GM23338 (cell line): ENCODE measurements at regions not wholly inside any gene's neighbourhood (a gene's known extent, or its start where the extent isn't known, plus 50 kb on each side); places are given as distances from the start of the nearest gene placed in this dataset.

Experiments used
- ATAC-seq: fragments of 200-7000 bp; cut with Tn5 transposase; 3 replicates; pipeline ENCODE4 v1.9.1; 2020
- DNase-seq: peaks from one replicate; pipeline ENCODE4 v3.0.0-alpha.2; 2015; ENCODE audit warnings: low spot score
- H2AFZ ChIP-seq: fragments of 200-600 bp; sonication (generic); 2 replicates; pipeline ENCODE4 v1.8.0; 2016; ENCODE audit warnings: antibody characterized with exemption, mild to moderate bottlenecking, moderate library complexity
- H3F3A ChIP-seq: fragments of 200-600 bp; sonication (generic); replicated peaks from 2 replicates; pipeline ENCODE4 v1.8.0; 2017; ENCODE audit warnings: antibody characterized with exemption, mixed run types, low read depth
- H3K27ac ChIP-seq: fragments of 200-600 bp; sonication (generic); 2 replicates; pipeline ENCODE4 v1.6.1; 2016; ENCODE audit warnings: low read depth
- H3K27me3 ChIP-seq: fragments of 200-600 bp; sonication (generic); 2 replicates; pipeline ENCODE4 v1.8.0; 2016; ENCODE audit warnings: mild to moderate bottlenecking, mixed run types, moderate library complexity; ENCODE audit not compliant: insufficient read depth
- H3K36me3 ChIP-seq: fragments of 200-600 bp; sonication (generic); 2 replicates; pipeline ENCODE4 v1.8.0; 2016; ENCODE audit warnings: mild to moderate bottlenecking; ENCODE audit not compliant: insufficient read depth
- H3K4me1 ChIP-seq: fragments of 200-600 bp; sonication (generic); 2 replicates; pipeline ENCODE4 v1.8.0; 2016; ENCODE audit warnings: mild to moderate bottlenecking, moderate library complexity; ENCODE audit not compliant: insufficient read depth
- H3K4me2 ChIP-seq: fragments of 200-600 bp; sonication (generic); 2 replicates; pipeline ENCODE4 v1.7.1; 2017; ENCODE audit warnings: mixed run types
- H3K4me3 ChIP-seq: fragments of 200-600 bp; sonication (generic); 2 replicates; pipeline ENCODE4 v1.6.1; 2016; ENCODE audit warnings: mixed run types
- H3K79me2 ChIP-seq: fragments of 200-600 bp; sonication (generic); replicated peaks from 2 replicates; pipeline ENCODE4 v1.8.0; 2017; ENCODE audit warnings: mild to moderate bottlenecking; ENCODE audit not compliant: insufficient read depth
- H3K9me2 ChIP-seq: fragments of 200-600 bp; sonication (generic); 2 replicates; pipeline ENCODE4 v1.8.0; 2017; ENCODE audit not compliant: insufficient read depth
- H4K20me1 ChIP-seq: fragments of 200-600 bp; sonication (generic); replicated peaks from 2 replicates; pipeline ENCODE4 v1.8.0; 2017; ENCODE audit warnings: mild to moderate bottlenecking; ENCODE audit not compliant: insufficient read depth
- H3K27ac Mint-ChIP-seq: 2 replicates; pipeline ENCODE4 v1.8.0; 2020; ENCODE audit warnings: inconsistent platforms, mild to moderate bottlenecking, moderate library complexity, mixed read lengths
- H3K27me3 Mint-ChIP-seq: 3 replicates; pipeline ENCODE4 v1.8.0; 2022; ENCODE audit warnings: low read depth, mild to moderate bottlenecking, moderate library complexity, mixed read lengths, inconsistent platforms; ENCODE audit not compliant: insufficient read depth, poor library complexity
- H3K36me3 Mint-ChIP-seq: 3 replicates; pipeline ENCODE4 v1.8.0; 2021; ENCODE audit warnings: low read depth, mild to moderate bottlenecking, inconsistent platforms, moderate library complexity, mixed read lengths
- H3K4me1 Mint-ChIP-seq: 3 replicates; pipeline ENCODE4 v1.8.0; 2020; ENCODE audit warnings: mild to moderate bottlenecking, inconsistent platforms, mixed read lengths
- H3K4me3 Mint-ChIP-seq: 3 replicates; pipeline ENCODE4 v1.8.0; 2021; ENCODE audit warnings: moderate library complexity, mild to moderate bottlenecking, inconsistent platforms, mixed read lengths
- H3K9me3 Mint-ChIP-seq: 3 replicates; pipeline ENCODE4 v1.8.0; 2020; ENCODE audit warnings: moderate library complexity, mild to moderate bottlenecking, inconsistent platforms, mixed read lengths
- CREB1 ChIP-seq: fragments of 250-450 bp; sonication (Bioruptor Pico); IDR thresholded peaks from 2 replicates; pipeline ENCODE4 v1.5.0; 2020; ENCODE audit warnings: low read depth, mild to moderate bottlenecking, moderate library complexity
- EZH2phosphoT487 ChIP-seq: fragments of 200-600 bp; sonication (generic); IDR thresholded peaks from one replicate; pipeline ENCODE4 v1.8.1; 2018; ENCODE audit warnings: antibody characterized with exemption; ENCODE audit not compliant: unreplicated experiment
- NANOG ChIP-seq: IDR thresholded peaks from 2 replicates; pipeline ENCODE4 v1.6.1; 2016; ENCODE audit warnings: antibody characterized with exemption, borderline replicate concordance
- ZNF114 ChIP-seq: fragments of 250-450 bp; sonication (Bioruptor Pico); IDR thresholded peaks from 2 replicates; pipeline ENCODE4 v1.5.0; 2020; ENCODE audit warnings: mild to moderate bottlenecking, moderate library complexity
- ZNF331 ChIP-seq: fragments of 250-450 bp; sonication (Bioruptor Pico); IDR thresholded peaks from 2 replicates; pipeline ENCODE4 v1.5.0; 2020; ENCODE audit warnings: low read depth, mild to moderate bottlenecking, moderate library complexity
- TF ChIP-seq, protein P1 (sequence below): fragments of 250-450 bp; sonication (Bioruptor Pico); IDR thresholded peaks from 2 replicates; pipeline ENCODE4 v1.5.0; 2020; ENCODE audit warnings: mild to moderate bottlenecking, moderate library complexity
- TF ChIP-seq, protein P2 (sequence below), 2 experiments: fragments of 200-600 bp in 1 of 2; sonication (generic) in 1 of 2; conservative IDR thresholded peaks; 2 replicates each; pipeline versions ENCODE4 v1.5.1 to v1.6.1; 2016 to 2017; ENCODE audit warnings: antibody characterized with exemption in 2 of 2, low read depth in 2 of 2, mild to moderate bottlenecking in 2 of 2, moderate library complexity in 1 of 2

DNA sequence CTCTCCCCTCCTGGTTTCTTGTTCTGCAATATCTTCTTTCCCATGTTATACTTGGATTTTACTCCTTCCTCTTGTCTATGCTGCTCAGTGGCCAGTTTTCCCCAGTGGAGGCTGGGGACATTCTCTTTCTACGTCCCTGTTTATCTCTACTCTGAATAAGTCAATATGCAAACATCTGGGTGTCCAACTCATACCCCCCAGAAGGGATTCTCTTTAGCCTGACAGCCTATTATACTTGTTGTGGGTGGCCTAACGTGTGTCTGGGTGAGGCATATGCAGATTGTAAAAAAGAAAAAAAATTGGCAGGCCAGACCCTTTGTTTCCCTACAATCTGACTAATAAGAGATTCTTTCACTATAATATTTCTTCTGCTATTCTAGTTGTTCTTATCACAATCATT lies 134.2 kb upstream of the MAF start (continued):
- TF ChIP-seq, protein P1, sequence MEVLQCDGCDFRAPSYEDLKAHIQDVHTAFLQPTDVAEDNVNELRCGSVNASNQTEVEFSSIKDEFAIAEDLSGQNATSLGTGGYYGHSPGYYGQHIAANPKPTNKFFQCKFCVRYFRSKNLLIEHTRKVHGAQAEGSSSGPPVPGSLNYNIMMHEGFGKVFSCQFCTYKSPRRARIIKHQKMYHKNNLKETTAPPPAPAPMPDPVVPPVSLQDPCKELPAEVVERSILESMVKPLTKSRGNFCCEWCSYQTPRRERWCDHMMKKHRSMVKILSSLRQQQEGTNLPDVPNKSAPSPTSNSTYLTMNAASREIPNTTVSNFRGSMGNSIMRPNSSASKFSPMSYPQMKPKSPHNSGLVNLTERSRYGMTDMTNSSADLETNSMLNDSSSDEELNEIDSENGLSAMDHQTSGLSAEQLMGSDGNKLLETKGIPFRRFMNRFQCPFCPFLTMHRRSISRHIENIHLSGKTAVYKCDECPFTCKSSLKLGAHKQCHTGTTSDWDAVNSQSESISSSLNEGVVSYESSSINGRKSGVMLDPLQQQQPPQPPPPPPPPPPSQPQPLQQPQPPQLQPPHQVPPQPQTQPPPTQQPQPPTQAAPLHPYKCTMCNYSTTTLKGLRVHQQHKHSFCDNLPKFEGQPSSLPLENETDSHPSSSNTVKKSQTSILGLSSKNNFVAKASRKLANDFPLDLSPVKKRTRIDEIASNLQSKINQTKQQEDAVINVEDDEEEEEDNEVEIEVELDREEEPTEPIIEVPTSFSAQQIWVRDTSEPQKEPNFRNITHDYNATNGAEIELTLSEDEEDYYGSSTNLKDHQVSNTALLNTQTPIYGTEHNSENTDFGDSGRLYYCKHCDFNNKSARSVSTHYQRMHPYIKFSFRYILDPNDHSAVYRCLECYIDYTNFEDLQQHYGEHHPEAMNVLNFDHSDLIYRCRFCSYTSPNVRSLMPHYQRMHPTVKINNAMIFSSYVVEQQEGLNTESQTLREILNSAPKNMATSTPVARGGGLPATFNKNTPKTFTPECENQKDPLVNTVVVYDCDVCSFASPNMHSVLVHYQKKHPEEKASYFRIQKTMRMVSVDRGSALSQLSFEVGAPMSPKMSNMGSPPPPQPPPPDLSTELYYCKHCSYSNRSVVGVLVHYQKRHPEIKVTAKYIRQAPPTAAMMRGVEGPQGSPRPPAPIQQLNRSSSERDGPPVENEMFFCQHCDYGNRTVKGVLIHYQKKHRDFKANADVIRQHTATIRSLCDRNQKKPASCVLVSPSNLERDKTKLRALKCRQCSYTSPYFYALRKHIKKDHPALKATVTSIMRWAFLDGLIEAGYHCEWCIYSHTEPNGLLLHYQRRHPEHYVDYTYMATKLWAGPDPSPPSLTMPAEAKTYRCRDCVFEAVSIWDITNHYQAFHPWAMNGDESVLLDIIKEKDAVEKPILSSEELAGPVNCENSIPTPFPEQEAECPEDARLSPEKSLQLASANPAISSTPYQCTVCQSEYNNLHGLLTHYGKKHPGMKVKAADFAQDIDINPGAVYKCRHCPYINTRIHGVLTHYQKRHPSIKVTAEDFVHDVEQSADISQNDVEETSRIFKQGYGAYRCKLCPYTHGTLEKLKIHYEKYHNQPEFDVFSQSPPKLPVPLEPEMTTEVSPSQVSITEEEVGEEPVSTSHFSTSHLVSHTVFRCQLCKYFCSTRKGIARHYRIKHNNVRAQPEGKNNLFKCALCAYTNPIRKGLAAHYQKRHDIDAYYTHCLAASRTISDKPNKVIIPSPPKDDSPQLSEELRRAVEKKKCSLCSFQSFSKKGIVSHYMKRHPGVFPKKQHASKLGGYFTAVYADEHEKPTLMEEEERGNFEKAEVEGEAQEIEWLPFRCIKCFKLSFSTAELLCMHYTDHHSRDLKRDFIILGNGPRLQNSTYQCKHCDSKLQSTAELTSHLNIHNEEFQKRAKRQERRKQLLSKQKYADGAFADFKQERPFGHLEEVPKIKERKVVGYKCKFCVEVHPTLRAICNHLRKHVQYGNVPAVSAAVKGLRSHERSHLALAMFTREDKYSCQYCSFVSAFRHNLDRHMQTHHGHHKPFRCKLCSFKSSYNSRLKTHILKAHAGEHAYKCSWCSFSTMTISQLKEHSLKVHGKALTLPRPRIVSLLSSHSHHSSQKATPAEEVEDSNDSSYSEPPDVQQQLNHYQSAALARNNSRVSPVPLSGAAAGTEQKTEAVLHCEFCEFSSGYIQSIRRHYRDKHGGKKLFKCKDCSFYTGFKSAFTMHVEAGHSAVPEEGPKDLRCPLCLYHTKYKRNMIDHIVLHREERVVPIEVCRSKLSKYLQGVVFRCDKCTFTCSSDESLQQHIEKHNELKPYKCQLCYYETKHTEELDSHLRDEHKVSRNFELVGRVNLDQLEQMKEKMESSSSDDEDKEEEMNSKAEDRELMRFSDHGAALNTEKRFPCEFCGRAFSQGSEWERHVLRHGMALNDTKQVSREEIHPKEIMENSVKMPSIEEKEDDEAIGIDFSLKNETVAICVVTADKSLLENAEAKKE (CRISPR knock-in tag): no peak
- no peak for TF ChIP-seq NANOG
- no peak for TF ChIP-seq ZNF114 (CRISPR knock-in tag)
- TF ChIP-seq, protein P2, sequence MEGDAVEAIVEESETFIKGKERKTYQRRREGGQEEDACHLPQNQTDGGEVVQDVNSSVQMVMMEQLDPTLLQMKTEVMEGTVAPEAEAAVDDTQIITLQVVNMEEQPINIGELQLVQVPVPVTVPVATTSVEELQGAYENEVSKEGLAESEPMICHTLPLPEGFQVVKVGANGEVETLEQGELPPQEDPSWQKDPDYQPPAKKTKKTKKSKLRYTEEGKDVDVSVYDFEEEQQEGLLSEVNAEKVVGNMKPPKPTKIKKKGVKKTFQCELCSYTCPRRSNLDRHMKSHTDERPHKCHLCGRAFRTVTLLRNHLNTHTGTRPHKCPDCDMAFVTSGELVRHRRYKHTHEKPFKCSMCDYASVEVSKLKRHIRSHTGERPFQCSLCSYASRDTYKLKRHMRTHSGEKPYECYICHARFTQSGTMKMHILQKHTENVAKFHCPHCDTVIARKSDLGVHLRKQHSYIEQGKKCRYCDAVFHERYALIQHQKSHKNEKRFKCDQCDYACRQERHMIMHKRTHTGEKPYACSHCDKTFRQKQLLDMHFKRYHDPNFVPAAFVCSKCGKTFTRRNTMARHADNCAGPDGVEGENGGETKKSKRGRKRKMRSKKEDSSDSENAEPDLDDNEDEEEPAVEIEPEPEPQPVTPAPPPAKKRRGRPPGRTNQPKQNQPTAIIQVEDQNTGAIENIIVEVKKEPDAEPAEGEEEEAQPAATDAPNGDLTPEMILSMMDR (conservative IDR thresholded peaks at IDR 0.05; ENCODE audit: low read depth in 2 of 2): no peak
- no peak for TF ChIP-seq EZH2phosphoT487
- no peak for TF ChIP-seq ZNF331 (CRISPR knock-in tag)

DNA sequence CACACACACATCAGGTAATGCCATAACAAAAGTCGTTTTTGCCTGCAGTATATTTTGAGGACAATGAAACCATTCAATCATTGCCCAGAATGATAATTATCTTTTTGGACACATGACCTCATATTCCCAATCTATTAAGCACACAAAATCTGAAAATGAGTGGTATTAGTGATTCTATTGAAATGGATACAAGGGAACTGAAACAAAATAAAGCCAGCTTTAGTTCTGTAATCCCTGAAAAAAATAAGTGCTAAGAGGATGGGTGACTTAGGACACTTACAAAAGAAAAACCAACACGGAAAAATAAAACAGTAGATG lies 128.3 kb upstream of the MAF start:
- Mint-ChIP-seq H3K27me3 (peaks cover under 1% of the 10 kb centered on the region), H3K27ac (no peak overlapping the region), H3K4me3 (no peak overlapping the region), H3K4me1 (peaks cover 1% of the 10 kb centered on the region; the same call in 1 of the 3 replicates), H3K9me3 (no peaks in the 10 kb centered on the region), H3K36me3 (no peaks in the 10 kb centered on the region)
- DNase-seq: no peak
- no peaks in the 10 kb centered on the region for H3K4me1 ChIP-seq
- no peaks in the 10 kb centered on the region for H3K27me3 ChIP-seq
- H4K20me1 ChIP-seq: no peaks in the 10 kb centered on the region
- H3K36me3 ChIP-seq: no peaks in the 10 kb centered on the region
- no peak for TF ChIP-seq CREB1 (CRISPR knock-in tag)
- no peak for TF ChIP-seq NANOG
- TF ChIP-seq ZNF114 (CRISPR knock-in tag): no peak
- TF ChIP-seq EZH2phosphoT487: no peak
- no peaks in the 10 kb centered on the region for H3K79me2 ChIP-seq
- H3F3A ChIP-seq: no peaks in the 10 kb centered on the region
- ATAC-seq: no peak
- H3K4me3 ChIP-seq: no peak overlapping the region
- H2AFZ ChIP-seq: no peak overlapping the region
- no peak overlapping the region for H3K4me2 ChIP-seq
- H3K27ac ChIP-seq: no peak overlapping the region
- peaks cover 14% of the 10 kb centered on the region for H3K9me2 ChIP-seq
